GM19239 (cell line): ENCODE measurements at regions not wholly inside any gene's neighbourhood (a gene's known extent, or its start where the extent isn't known, plus 50 kb on each side); places are given as distances from the start of the nearest gene placed in this dataset.
"Not testable (repeated sequence)": the region's sequence is repeated elsewhere in the genome, so short reads cannot be mapped to it uniquely, and the experiment has no call there.

Experiments used
- DNase-seq: peaks from one replicate; pipeline ENCODE4 v3.0.0; 2011; ENCODE audit warnings: low spot score; ENCODE audit not compliant: insufficient read length
- FAIRE-seq: peaks from 2 replicates; lab custom pipeline; 2011; peaks lifted over from hg19 to GRCh38; lab: Jason Lieb, UNC

DNA sequence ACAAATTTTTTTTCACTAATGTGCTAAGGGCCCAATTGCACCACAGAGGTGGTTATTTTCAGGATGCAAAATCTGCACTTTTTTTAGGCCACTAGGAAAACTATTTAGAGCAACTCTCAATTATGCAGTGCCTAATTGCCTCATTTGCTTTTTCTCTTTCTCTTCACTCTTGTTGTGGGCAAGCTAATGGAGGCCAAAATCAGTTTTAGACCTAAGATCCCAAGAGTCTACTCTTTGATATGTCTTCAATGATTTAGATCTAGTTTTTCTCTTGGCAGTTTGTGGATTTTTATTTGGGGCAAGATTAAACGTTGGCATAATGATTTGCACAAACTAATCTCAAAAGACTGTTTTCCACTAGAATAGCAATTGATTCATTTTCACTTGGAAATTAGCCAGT lies 1996.9 kb downstream of the LRRC4C start:
- FAIRE-seq = no peak
- no peak for DNase-seq

DNA sequence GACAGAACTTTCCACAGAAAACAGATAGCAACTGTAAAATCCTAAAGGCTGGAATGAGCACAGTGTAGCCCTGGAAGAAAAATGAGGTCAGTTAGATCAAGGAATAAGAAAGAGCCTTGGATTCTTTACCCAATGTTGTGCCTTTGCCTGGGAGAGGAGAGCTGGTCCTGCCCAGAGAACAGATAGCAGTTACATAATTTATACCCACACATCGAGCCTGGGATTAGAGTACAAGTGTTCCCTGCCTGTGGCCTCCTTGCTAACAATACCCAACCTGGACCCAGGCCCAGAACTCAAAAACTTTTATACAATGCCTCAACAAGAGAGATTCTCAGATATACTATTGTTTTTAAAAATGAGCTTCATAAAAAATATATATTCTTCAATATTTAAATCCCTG lies 1998.4 kb downstream of the LRRC4C start:
- FAIRE-seq (no peak), DNase-seq (no peak)

DNA sequence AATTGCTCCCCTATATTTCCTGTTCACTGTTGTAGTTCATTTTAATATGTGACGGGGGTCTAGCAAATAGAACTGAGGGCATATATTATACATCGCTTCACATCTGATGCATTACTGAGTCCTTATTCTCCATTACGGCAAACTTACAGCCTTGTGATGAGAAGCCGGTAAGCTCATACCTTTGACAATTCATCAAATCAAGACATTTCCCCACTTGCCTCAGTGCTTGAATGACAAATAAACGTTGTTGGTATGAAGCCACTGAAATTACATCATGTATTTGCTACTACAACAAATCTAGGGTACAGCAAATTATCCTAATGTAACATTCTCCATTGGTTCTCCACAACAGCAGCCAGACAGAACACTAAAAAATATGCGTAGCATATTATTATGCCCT lies 1999.8 kb downstream of the LRRC4C start:
- DNase-seq = no peak
- FAIRE-seq = no peak

DNA sequence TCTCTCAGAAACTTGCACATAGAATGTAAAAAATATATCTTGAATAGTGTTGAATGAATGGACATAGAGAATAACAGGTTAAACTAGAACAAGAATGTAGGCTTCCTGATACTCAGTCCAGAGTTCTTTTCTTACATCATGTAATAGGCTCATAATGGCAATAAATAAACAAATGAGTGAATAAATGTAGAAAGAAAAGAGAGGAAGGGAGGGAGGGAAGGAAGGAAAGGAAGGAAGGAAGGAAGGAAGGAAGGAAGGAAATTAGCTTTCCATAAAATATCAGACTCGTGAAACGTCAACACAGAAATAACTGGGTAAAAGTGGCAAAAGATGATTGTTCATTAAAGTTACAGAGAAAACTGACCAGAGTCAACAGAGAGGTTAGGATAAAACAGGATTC lies 2001.0 kb downstream of the LRRC4C start:
- DNase-seq = no peak
- FAIRE-seq = no peak

DNA sequence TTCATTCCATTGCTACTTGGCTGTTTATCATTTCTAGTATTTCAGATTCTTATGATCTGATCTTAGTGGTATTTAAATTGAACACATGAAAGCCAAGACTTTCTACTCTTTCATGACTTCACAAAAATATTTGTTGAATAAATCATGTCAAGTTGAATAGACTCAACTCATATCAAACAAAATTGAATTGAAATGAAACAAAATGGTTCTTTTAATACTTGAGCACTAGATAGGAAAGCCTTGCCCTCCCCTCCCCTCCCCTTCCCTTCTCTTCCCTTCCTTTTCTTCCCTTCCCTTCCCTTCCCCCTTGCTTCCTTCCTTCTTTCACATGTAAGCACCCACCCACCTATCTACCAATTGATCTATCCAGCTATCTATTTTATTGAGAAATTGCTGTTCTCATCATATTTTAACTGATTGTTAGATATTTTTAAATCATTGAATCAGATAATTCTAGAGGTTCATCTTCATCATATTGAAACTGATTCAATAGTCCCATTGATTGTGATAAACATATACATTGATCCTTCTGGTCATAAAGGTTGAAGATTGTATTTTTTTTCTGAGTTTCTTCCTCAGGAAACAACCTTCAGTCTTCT lies 2015.9 kb downstream of the LRRC4C start:
- FAIRE-seq (no peak), DNase-seq (no peak)

DNA sequence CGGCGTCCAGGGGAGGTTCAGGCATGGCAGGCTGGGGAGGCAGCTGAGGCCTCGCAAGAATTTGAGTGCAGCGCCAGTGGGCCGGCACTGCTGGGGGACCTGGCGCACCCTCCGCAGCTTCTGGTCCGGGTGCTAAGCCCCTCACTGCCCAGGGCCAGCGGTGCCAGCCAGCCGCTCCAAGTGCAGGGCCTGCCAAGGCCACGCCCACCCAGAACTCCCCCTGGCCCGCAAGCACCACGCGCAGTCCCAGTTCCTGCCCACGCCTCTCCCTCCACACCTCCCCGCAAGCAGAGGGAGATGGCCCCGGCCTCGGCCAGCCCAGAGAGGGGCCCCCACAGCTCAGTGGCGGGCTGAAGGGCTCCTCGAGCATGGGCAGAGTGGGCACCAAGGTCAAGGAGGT lies 2017.3 kb downstream of the LRRC4C start:
- no peak for FAIRE-seq

DNA sequence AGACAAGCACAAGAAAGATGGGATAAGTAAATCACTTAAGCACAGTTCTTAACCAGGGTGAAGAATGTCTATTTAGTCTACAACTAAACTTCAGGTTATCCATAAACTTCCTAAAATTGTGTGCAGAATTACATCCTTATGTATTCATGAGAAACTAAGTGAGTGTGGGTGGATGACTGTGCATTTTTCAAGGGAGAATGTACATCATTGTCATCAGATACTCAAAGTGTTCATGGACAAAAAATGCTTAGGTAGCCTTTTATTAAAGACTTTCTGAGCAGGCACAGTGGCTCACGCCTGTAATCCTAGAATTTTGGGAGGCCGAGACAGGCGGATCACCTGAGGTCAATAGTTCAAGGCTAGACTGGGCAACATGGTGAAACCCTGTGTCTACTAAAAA lies 2023.8 kb downstream of the LRRC4C start:
- no peak for FAIRE-seq
- DNase-seq = no peak

More for the DNA sequence above, 2017.3 kb downstream of the LRRC4C start:
- no peak for DNase-seq

DNA sequence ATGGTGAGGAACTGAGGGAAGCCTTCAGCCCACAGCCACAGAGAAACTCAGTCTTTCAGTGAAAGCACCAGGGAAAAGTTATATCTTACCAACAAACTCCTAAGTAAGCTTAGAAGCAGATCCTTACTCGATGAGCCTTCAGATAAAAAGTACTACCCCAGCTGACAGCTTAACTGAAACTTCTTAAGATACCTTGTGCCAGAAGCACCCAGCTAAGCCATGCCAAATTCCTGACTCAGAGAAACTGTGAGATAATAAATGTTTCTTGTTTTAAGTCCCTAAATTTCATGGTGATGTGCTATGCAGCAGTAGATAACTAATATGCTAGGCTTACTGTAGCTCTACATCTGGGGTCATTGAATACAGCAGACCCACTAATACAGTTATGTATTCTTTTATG lies 2025.0 kb downstream of the LRRC4C start:
- DNase-seq (no peak), FAIRE-seq (no peak)

DNA sequence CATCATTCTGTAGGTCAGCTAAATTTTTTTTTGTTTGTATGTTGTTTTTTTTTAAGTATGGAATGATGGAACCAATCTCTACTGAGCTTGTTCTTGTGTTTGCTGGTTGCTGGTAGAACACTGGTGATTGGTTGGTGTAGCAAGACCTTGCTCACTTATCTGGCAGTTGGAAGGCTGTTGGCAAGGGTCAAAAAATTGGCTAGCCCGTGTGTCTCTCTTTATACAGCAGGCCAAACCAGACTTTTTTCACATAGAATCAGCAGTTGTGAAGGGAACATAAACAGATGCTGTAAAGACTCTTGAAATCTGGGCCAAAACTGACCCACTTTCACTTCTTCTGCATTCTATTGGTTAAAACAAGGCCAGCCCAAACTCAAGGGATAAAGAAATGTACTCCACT lies 2026.5 kb downstream of the LRRC4C start:
- no peak for FAIRE-seq
- no peak for DNase-seq

DNA sequence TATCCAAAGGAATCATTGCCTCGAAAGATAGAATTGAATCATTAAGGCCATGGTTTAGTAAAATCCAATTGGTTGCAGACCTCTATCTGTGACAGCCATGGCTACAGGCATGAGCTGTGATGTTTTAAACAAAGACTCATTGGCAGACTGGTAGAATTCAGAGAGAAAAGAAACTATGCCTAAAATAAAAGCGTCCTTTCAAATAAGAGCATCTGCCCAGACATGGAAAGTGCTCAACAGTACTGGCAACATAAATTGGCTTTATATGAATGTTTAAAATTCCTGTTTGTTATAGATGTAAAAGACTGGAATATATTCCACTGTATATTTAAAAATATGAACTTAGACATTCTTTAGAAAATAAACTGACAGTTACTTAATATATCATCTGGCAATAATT lies 2034.2 kb downstream of the LRRC4C start:
- DNase-seq = no peak
- no peak for FAIRE-seq

DNA sequence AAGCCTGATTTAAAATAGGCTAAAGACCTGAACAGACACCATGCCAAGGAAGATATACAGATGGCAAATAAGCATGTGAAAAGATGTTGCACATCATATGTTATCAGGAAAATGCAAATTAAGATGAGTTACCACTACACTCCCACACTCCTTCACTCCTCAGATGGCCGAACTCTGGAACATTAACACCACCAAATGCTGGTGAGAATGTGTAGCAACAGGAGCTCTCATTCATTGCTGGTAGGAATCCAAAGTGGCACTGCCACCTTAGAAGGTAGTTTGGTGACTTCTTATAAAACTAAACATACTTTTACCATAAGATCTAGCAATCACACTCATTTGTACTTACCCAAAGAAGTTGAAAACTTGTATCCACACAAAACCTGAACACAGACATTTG lies 2047.3 kb downstream of the LRRC4C start:
- DNase-seq = no peak

DNA sequence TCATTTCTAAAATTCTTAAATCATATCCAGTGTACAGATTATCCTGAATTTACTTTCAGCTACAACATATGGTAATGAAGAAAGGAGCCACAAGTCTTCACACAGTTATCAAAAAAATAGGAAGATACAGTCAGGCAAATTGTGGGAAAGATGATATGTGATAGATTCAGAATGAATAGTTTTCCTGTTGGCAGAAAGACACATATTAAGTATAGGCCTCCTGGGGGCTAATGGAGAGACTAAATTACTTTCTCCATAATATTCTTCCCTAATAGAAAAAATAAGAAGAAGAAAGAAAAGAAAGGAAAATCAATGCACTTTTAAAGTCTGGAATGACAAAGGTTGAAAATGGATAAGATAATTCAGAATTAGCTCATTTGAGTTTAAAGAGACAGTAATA lies 2073.5 kb downstream of the LRRC4C start:
- no peak for FAIRE-seq
- no peak for DNase-seq

More for the DNA sequence above, 2047.3 kb downstream of the LRRC4C start:
- FAIRE-seq = no peak

DNA sequence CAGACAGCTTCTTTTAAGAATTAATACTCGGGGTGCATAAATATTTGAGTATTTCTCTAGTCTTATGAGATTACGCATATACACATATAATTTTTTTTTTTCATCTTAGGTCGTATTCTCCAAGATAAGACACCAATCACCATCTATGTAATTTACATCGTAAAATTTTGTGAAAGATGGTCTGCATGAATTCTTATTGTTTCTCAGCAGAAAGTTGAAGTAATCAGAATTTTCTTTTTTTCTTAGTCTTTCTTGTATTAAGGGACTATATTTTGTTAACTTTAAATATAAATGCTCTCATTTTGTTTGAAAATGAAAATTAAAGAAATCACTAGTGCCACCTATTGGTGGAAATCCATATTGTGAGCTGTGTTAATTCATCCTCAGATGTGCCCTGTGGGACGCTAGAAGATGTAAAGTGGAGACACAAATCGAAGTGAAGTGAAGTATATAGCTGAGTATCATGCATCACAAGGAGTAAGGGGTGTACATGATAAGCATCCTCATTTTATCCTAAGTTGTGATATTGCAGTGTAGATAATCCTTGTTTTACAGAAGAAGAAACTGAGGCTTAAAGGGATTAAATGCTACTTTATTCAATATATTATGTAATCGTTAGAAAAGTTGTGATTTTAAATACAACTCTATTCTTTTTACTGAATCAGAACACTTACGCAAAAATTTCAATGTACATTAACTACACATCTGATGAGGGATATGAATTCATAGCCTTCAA lies 2084.3 kb downstream of the LRRC4C start:
- DNase-seq (no peak), FAIRE-seq (peak; percentile 33)

DNA sequence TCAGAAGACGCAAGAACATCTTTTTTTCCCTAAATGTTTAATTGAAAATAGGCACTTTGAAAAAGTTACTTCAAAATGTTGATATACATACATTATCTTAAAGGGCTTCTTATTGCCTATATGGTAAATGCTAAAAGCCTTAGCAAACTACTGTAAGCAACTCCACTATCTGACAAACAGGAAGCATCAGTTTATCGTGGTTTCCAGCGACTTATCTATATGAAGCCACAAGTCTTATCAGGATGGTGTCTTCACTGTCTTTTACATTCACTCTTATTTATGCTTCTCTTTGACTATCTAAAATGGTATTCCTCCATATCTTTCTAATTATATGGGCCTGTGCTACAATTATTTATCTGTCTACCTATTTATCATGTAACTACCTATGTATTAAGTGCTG lies 2091.9 kb downstream of the LRRC4C start:
- no peak for FAIRE-seq
- DNase-seq = no peak

DNA sequence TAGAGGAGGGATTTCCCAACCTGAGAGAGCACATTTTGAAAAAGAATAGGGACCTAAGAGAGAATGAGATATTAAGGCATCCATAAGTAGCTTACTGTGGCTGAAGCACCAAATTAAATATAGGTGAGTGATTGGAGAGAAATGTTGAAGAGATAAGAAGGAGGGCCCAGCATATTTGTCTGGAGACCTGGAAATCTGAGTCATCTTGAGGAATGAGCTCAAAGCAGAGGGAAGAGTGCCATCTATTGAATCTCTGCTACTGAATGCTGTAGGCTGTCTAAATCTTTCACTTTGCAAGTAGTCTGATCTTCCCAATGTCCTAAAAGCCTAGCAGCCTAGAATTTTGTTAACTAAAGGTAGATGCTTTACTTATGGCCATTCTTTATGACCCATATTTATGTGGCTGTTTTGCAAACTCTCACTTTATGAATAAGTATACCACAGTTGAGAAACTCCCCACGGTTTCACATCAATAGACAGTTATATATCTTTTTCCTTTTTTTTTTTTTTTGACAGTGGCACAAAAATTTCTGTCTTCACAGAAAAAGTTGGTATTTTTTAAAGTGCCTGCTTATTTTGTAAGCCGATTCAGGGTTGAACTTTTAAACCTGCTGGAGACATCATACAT lies 2093.5 kb downstream of the LRRC4C start:
- FAIRE-seq = no peak
- DNase-seq = no peak

DNA sequence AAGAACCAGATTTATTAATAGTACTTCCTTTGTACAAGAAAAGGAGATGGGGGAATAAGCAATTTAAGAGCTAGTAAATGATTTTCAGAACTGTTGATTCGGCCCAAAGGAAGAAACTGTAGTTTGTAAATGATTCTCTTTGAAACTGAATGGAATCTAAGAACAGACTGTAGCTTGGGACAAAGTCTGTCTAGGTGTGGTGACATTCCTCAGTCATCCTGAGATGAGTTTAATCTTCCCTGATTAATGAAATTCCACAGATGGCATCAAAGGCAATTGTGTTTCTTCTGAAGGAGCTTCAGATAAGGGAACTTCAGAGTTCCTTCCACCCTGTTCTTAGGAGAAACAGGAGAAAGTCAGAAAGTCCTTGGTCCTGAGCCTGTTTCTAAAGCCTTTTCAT lies 2095.9 kb downstream of the LRRC4C start:
- no peak for DNase-seq
- no peak for FAIRE-seq

DNA sequence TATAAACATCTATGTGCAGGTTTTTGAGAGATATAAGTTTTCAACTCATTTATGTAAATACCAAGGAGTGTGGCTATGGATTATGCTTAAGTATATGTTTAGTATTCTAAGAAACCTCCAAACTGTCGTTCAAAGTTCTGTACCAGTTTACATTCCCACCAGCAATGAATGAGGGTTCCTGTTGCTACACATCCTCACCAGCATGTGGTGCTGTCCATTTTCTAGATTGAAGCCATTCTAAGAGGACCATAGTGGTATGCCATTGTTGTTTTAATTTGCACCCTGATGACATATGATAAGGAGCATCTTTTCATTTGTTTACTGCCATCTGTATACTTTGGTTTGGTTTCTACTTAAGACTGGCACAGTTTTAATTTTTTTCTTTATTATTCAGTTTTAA lies 2097.9 kb downstream of the LRRC4C start:
- no peak for DNase-seq
- no peak for FAIRE-seq

DNA sequence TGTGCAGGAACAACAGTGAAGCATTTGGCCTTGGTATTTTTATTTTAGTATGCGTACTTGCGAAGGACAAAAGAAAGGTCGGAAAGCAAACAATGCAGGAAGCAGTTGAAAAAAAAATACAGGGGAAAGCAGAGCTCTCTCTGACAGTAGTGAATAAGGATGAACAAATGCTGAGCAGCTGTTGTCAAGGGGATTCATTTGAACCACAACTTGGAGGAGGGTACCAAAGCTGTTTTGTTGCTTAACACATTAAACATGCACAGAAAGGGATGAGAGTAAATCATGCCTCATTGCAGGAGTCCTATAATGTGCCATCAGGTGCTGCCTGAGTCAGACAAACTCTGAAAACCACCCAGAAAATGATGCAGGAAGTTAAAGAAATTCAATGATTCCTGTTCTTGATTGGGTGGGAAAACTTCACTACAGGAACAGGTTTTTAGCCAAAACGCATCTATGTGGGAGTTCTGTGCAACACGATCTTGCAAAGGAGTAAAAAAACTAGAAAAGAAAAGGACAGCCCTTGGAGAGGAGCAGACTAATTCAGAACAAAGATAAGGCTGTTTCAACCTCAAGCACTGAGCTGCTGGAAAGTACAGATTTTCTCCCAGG lies 2113.5 kb downstream of the LRRC4C start:
- DNase-seq (no peak), FAIRE-seq (no peak)

DNA sequence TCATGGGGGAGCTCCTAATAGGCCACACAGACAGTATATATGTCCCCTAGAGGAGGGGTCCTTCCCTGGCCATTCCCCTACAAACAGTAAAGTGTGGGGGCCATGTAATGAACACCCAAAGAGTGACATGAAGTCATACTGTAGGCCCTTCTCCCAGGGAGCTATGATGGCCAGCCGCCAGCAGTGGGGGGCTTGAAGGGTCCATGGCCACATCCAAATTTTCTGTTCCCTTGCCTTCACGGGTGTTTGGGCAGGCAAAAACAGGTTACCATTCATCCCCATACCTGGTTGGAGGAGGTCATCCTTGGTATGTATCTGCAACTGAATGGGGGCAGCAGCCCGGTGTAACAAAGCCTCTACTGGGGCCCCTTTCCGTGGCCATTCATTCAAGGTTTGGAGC lies 2118.0 kb downstream of the LRRC4C start:
- FAIRE-seq (no peak), DNase-seq (no peak)

DNA sequence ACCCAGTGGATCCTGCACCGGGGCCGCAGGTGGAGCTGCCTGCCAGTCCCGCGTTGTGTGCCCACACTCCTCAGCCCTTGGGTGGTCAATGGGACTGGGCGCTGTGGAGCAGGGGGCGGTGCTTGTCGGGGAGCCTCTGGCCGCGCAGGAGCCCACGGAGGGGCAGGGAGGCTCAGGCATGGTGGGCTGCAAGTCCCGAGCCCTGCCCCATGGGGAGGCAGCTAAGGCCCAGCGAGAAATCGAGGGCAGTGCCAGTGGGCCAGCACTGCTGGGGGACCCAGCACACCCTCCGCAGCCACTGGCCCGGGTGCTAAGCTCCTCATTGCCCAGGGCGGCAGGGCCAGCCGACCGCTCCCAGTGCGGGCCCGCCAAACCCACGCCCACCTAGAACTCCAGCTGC lies 2126.4 kb downstream of the LRRC4C start:
- not testable (repeated sequence) for DNase-seq, FAIRE-seq

DNA sequence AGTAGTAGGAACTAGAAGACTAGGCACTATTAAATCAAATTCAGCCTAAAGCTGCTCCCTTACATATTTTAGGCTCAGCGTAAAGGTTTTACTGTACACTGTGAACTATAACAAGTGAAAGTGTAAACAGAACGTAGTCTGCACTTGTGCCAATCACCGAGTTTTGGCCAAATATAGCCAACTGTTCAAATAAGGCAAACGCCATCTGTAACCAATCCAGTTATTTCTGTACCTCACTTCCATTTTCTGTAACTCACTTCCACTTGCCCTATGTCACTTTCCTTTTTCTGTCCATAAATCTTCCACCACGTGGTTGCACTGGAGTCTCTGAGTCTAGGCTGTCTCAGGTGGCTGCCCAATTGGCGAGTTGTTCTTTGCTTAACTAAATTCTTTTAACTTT lies 2132.2 kb downstream of the LRRC4C start:
- DNase-seq (no peak), FAIRE-seq (no peak)
